Loucy (cell line): ENCODE measurements at regions not wholly inside any gene's neighbourhood (a gene's known extent, or its start where the extent isn't known, plus 50 kb on each side); places are given as distances from the start of the nearest gene placed in this dataset.

ENCODE experiments used
- H2AFZ ChIP-seq: fragments of 200-600 bp; sonication (generic); 2 replicates; pipeline ENCODE4 v1.6.0; 2016; ENCODE audit warnings: antibody characterized with exemption, mild to moderate bottlenecking, low read length, moderate library complexity
- H3F3A ChIP-seq: fragments of 200-600 bp; 2 replicates; pipeline ENCODE4 v1.6.0; 2016; ENCODE audit warnings: antibody characterized with exemption, low read depth, mild to moderate bottlenecking
- H3K27me3 ChIP-seq: fragments of 200-600 bp; sonication (generic); 2 replicates; pipeline ENCODE4 v1.6.1; 2014; ENCODE audit warnings: low read length, mild to moderate bottlenecking; ENCODE audit not compliant: insufficient read depth, poor library complexity, severe bottlenecking
- H3K36me3 ChIP-seq: fragments of 200-600 bp; sonication (generic); 2 replicates; pipeline ENCODE4 v1.6.1; 2016; ENCODE audit warnings: low read length; ENCODE audit not compliant: insufficient read depth
- H3K4me1 ChIP-seq: fragments of 200-600 bp; sonication (generic); 2 replicates; pipeline ENCODE4 v1.5.1; 2014; ENCODE audit warnings: low read length, mild to moderate bottlenecking; ENCODE audit not compliant: insufficient read depth, poor library complexity, severe bottlenecking
- H3K4me2 ChIP-seq: fragments of 200-600 bp; sonication (generic); 2 replicates; pipeline ENCODE4 v1.6.0; 2014; ENCODE audit warnings: antibody characterized with exemption, low read length, low read depth, mild to moderate bottlenecking; ENCODE audit not compliant: poor library complexity, severe bottlenecking
- H3K4me3 ChIP-seq: fragments of 200-600 bp; sonication (generic); 2 replicates; pipeline ENCODE4 v1.5.1; 2014; ENCODE audit warnings: low read length, mild to moderate bottlenecking, mixed read lengths; ENCODE audit not compliant: poor library complexity, severe bottlenecking
- H3K79me2 ChIP-seq: fragments of 200-600 bp; sonication (generic); 2 replicates; pipeline ENCODE4 v1.6.1; 2014; ENCODE audit warnings: low read length; ENCODE audit not compliant: insufficient read depth
- H3K9ac ChIP-seq: fragments of 200-600 bp; sonication (generic); 2 replicates; pipeline ENCODE4 v1.6.0; 2014; ENCODE audit warnings: mild to moderate bottlenecking, low read depth, low read length, moderate library complexity; ENCODE audit not compliant: poor library complexity, severe bottlenecking
- H3K9me2 ChIP-seq: fragments of 200-600 bp; sonication (generic); replicated peaks from 2 replicates; pipeline ENCODE4 v1.6.1; 2016; ENCODE audit warnings: low read depth, low read length, mixed read lengths
- H3K9me3 ChIP-seq: fragments of 200-600 bp; sonication (generic); 2 replicates; pipeline ENCODE4 v1.6.1; 2014; ENCODE audit warnings: mild to moderate bottlenecking, antibody characterized with exemption, low read length, low read depth; ENCODE audit not compliant: insufficient read depth
- H4K20me1 ChIP-seq: fragments of 200-600 bp; sonication (generic); 2 replicates; pipeline ENCODE4 v1.6.0; 2014; ENCODE audit warnings: antibody characterized with exemption, low read length, mild to moderate bottlenecking; ENCODE audit not compliant: insufficient read depth, poor library complexity, severe bottlenecking
- CTCF ChIP-seq: fragments of 200-600 bp; sonication (generic); conservative IDR thresholded peaks from 2 replicates; pipeline ENCODE4 v1.5.1; 2014; ENCODE audit warnings: mild to moderate bottlenecking, antibody characterized with exemption, low read length
- EZH2phosphoT487 ChIP-seq: fragments of 200-600 bp; IDR thresholded peaks from 2 replicates; pipeline ENCODE4 v1.6.1; 2018; ENCODE audit warnings: antibody characterized with exemption, mild to moderate bottlenecking, moderate library complexity, borderline replicate concordance

GRCh38 chr6:27778625-27779417 is 133.4 kb downstream of the OR2B2 start:
- Histone ChIP-seq H3K36me3 (no peaks in the 10 kb centered on the region), H3K9me3 (no peaks in the 10 kb centered on the region), H3K9me2 (no peaks in the 10 kb centered on the region), H3K27me3 (no peaks in the 10 kb centered on the region), H3F3A (no peaks in the 10 kb centered on the region), H3K4me1 (peaks cover 7% of the 10 kb centered on the region), H3K4me3 (no peak overlapping the region), H3K9ac (no peak overlapping the region), H3K79me2 (no peaks in the 10 kb centered on the region), H4K20me1 (no peaks in the 10 kb centered on the region), H3K4me2 (no peak overlapping the region), H2AFZ (no peak overlapping the region; the same call in 1 of the 2 replicates)
- TF ChIP-seq EZH2phosphoT487: no peak
- no peak for TF ChIP-seq CTCF

- no peaks in the 10 kb centered on the region for H3K36me3 ChIP-seq
- no peaks in the 10 kb centered on the region for H3F3A ChIP-seq
- no peaks in the 10 kb centered on the region for H3K9me2 ChIP-seq
- no peaks in the 10 kb centered on the region for H3K79me2 ChIP-seq
- H2AFZ ChIP-seq: no peak overlapping the region
- no peak overlapping the region for H3K4me3 ChIP-seq
- no peak overlapping the region for H3K4me2 ChIP-seq
- H4K20me1 ChIP-seq: no peaks in the 10 kb centered on the region
- no peak overlapping the region for H3K9ac ChIP-seq
- peaks cover 5% of the 10 kb centered on the region for H3K4me1 ChIP-seq
- H3K27me3 ChIP-seq: no peaks in the 10 kb centered on the region
- H3K9me3 ChIP-seq: no peaks in the 10 kb centered on the region
- TF ChIP-seq EZH2phosphoT487: no peak
- TF ChIP-seq CTCF: no peak
Measured at GRCh38 chr6:27777614-27778355, 134.4 kb downstream of the OR2B2 start.

- H3K9me3 ChIP-seq: no peaks in the 10 kb centered on the region
- no peaks in the 10 kb centered on the region for H3F3A ChIP-seq
- no peak overlapping the region for H3K4me2 ChIP-seq
- H3K79me2 ChIP-seq: no peaks in the 10 kb centered on the region
- no peaks in the 10 kb centered on the region for H4K20me1 ChIP-seq
- H3K9ac ChIP-seq: no peak overlapping the region
- no peaks in the 10 kb centered on the region for H3K9me2 ChIP-seq
- no peak overlapping the region for H3K4me3 ChIP-seq
- H2AFZ ChIP-seq: no peak overlapping the region
- peaks cover 5% of the 10 kb centered on the region for H3K4me1 ChIP-seq
- no peaks in the 10 kb centered on the region for H3K36me3 ChIP-seq
- TF ChIP-seq CTCF (no peak), EZH2phosphoT487 (no peak)
- H3K27me3 ChIP-seq: no peaks in the 10 kb centered on the region
Measured at GRCh38 chr6:27777126-27777525, 135.1 kb downstream of the OR2B2 start.
